Astrocyte (in vitro differentiated cells and primary cell): ENCODE measurements at regions not wholly inside any gene's neighbourhood (a gene's known extent, or its start where the extent isn't known, plus 50 kb on each side); places are given as distances from the start of the nearest gene placed in this dataset.

Source experiments
- DNase-seq: peaks from one replicate; pipeline ENCODE4 v3.0.0-alpha.2; 2010; ENCODE audit warnings: low read depth
- FAIRE-seq: peaks from 2 replicates; lab custom pipeline; 2011; peaks lifted over from hg19 to GRCh38; lab: Jason Lieb, UNC
- H2AFZ ChIP-seq: 2 replicates; pipeline ENCODE4 v1.6.0; 2012; ENCODE audit warnings: low read depth, low read length, inconsistent platforms
- H3K27ac ChIP-seq: 2 replicates; pipeline ENCODE4 v1.5.1; 2011; ENCODE audit warnings: low read depth, low read length, inconsistent platforms
- H3K27me3 ChIP-seq: 2 replicates; pipeline ENCODE4 v1.6.0; 2011; ENCODE audit warnings: low read length, inconsistent platforms; ENCODE audit not compliant: insufficient read depth
- H3K36me3 ChIP-seq: 2 replicates; pipeline ENCODE4 v1.5.1; 2011; ENCODE audit warnings: low read length, inconsistent platforms; ENCODE audit not compliant: insufficient read depth
- H3K4me1 ChIP-seq: 2 replicates; pipeline ENCODE4 v1.5.1; 2011; ENCODE audit warnings: low read length, inconsistent platforms; ENCODE audit not compliant: insufficient read depth
- H3K4me2 ChIP-seq: 2 replicates; pipeline ENCODE4 v1.6.0; 2012; ENCODE audit warnings: low read length, inconsistent platforms
- H3K4me3 ChIP-seq: 2 replicates; pipeline ENCODE4 v1.5.1; 2011; ENCODE audit warnings: low read depth, mild to moderate bottlenecking, low read length, inconsistent platforms; ENCODE audit not compliant: insufficient read depth
- H3K79me2 ChIP-seq: 2 replicates; pipeline ENCODE4 v1.6.0; 2012; ENCODE audit warnings: mild to moderate bottlenecking, low read length, inconsistent platforms; ENCODE audit not compliant: insufficient read depth
- H3K9ac ChIP-seq: 2 replicates; pipeline ENCODE4 v1.6.0; 2012; ENCODE audit warnings: mild to moderate bottlenecking, low read length, inconsistent platforms
- H3K9me3 ChIP-seq: 2 replicates; pipeline ENCODE4 v1.5.1; 2012; ENCODE audit warnings: low read depth, mild to moderate bottlenecking, low read length, inconsistent platforms; ENCODE audit not compliant: insufficient read depth
- H4K20me1 ChIP-seq: 2 replicates; pipeline ENCODE4 v1.6.0; 2012; ENCODE audit warnings: low read length, inconsistent platforms; ENCODE audit not compliant: insufficient read depth
- H3K27ac Mint-ChIP-seq: one replicate; pipeline ENCODE4 v1.8.0; 2021; ENCODE audit warnings: mild to moderate bottlenecking, mixed read lengths; ENCODE audit not compliant: unreplicated experiment
- H3K27me3 Mint-ChIP-seq: one replicate; pipeline ENCODE4 v1.8.0; 2021; ENCODE audit warnings: low read depth, mixed read lengths; ENCODE audit not compliant: unreplicated experiment
- H3K36me3 Mint-ChIP-seq: one replicate; pipeline ENCODE4 v1.8.0; 2021; ENCODE audit warnings: low read depth, mixed read lengths; ENCODE audit not compliant: unreplicated experiment
- H3K4me1 Mint-ChIP-seq: one replicate; pipeline ENCODE4 v1.8.0; 2021; ENCODE audit warnings: low read depth, mixed read lengths; ENCODE audit not compliant: unreplicated experiment
- H3K4me3 Mint-ChIP-seq: one replicate; pipeline ENCODE4 v1.8.0; 2021; ENCODE audit warnings: mild to moderate bottlenecking, moderate library complexity, mixed read lengths; ENCODE audit not compliant: unreplicated experiment
- H3K9me3 Mint-ChIP-seq: one replicate; pipeline ENCODE4 v1.8.0; 2021; ENCODE audit warnings: mild to moderate bottlenecking, mixed read lengths; ENCODE audit not compliant: unreplicated experiment
- EZH2 ChIP-seq: IDR thresholded peaks from 2 replicates; pipeline ENCODE4 v1.6.1; 2012; ENCODE audit warnings: mild to moderate bottlenecking, low read length, inconsistent platforms; ENCODE audit not compliant: insufficient read depth
- TF ChIP-seq, protein P1 (sequence below): IDR thresholded peaks from 2 replicates; pipeline ENCODE4 v1.5.1; 2011; ENCODE audit warnings: low read depth, mild to moderate bottlenecking, inconsistent platforms, low read length, moderate library complexity; ENCODE audit not compliant: insufficient read depth

DNA sequence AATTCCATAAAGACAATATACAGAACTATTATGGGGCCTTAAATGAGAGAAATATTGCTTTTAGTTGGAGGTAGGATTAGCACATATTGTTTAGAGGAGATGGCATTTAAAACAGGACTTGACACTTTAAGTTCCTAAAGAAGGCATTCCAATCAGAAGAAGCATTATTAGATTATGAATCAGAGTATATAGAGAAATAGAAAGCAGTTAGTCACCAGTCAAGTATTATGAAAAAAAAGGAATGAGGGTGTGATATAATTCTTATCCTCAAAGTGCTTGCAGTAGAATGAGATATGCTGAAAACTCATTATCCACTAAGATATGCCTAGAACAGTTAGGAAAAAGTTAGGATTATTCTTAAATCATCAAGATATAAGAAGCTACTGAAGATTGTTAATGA, 456.2 kb downstream of the ZNF385D start:
- DNase-seq (peak; percentile 79), FAIRE-seq (peak; percentile 29)
- Histone ChIP-seq H3K36me3 (no peaks in the 10 kb centered on the region), H3K4me3 (no peak overlapping the region), H3K27me3 (no peaks in the 10 kb centered on the region), H3K9me3 (no peaks in the 10 kb centered on the region), H4K20me1 (no peaks in the 10 kb centered on the region), H3K4me2 (peak overlapping the region; percentile 33), H2AFZ (no peak overlapping the region), H3K4me1 (no peaks in the 10 kb centered on the region), H3K27ac (no peak overlapping the region), H3K79me2 (no peaks in the 10 kb centered on the region), H3K9ac (no peak overlapping the region)
- peaks cover 3% of the 10 kb centered on the region for H3K9me3 Mint-ChIP-seq
- H3K4me3 Mint-ChIP-seq = no peak overlapping the region
- H3K4me1 Mint-ChIP-seq = peaks cover 5% of the 10 kb centered on the region
- H3K27ac Mint-ChIP-seq = no peak overlapping the region
- H3K36me3 Mint-ChIP-seq = no peaks in the 10 kb centered on the region
- H3K27me3 Mint-ChIP-seq = no peaks in the 10 kb centered on the region
- no peak for TF ChIP-seq EZH2
- TF ChIP-seq, protein P1, sequence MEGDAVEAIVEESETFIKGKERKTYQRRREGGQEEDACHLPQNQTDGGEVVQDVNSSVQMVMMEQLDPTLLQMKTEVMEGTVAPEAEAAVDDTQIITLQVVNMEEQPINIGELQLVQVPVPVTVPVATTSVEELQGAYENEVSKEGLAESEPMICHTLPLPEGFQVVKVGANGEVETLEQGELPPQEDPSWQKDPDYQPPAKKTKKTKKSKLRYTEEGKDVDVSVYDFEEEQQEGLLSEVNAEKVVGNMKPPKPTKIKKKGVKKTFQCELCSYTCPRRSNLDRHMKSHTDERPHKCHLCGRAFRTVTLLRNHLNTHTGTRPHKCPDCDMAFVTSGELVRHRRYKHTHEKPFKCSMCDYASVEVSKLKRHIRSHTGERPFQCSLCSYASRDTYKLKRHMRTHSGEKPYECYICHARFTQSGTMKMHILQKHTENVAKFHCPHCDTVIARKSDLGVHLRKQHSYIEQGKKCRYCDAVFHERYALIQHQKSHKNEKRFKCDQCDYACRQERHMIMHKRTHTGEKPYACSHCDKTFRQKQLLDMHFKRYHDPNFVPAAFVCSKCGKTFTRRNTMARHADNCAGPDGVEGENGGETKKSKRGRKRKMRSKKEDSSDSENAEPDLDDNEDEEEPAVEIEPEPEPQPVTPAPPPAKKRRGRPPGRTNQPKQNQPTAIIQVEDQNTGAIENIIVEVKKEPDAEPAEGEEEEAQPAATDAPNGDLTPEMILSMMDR = no peak

DNA sequence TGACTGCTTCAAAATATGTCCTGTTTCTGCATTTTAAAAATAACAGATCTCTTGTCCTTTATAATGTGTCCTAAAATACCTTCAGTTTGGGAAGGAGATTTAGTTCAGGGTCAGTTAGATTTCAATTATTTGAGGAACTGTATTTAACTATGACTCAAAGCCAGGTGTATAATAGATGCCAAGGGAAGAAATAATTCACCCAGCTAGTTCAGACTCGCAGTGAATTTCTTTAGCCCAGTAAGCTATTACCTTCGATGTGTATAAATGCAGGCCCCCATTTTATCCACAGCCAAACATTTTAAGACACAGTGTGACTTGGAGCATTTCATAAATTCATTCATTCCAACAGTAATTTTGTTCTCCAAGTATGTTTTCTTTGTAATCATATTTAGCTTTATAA, 458.0 kb downstream of the ZNF385D start:
- H3K4me1 Mint-ChIP-seq = peaks cover 5% of the 10 kb centered on the region
- H3K27me3 ChIP-seq = no peaks in the 10 kb centered on the region

DNA sequence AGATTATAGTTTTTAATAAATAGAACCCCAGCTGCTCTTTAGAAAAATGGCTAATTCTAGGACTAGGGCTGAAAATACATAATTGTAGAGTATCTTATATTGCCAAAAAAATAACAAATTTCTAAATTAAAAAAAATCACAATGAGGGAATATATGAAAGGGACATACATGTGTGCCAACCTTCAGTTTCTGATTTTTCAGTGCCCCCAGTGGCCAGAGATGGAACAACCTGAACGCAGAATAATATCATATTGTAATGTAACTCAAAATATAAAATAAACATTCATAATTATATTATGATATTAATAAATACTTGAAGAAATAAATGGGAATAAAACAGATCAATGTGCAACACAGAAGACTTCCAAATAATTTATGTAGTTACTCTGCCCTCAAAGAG, 460.5 kb downstream of the ZNF385D start:
- Histone ChIP-seq H3K4me2 (no peak overlapping the region), H3K27ac (no peak overlapping the region), H3K9me3 (no peaks in the 10 kb centered on the region), H3K79me2 (no peaks in the 10 kb centered on the region), H2AFZ (no peak overlapping the region), H3K4me3 (no peak overlapping the region), H3K9ac (no peak overlapping the region), H3K36me3 (no peaks in the 10 kb centered on the region), H4K20me1 (no peaks in the 10 kb centered on the region), H3K27me3 (no peaks in the 10 kb centered on the region), H3K4me1 (no peaks in the 10 kb centered on the region)
- Mint-ChIP-seq H3K27ac (no peak overlapping the region), H3K4me3 (no peak overlapping the region), H3K9me3 (peaks cover 5% of the 10 kb centered on the region), H3K27me3 (no peaks in the 10 kb centered on the region), H3K4me1 (peaks cover 5% of the 10 kb centered on the region), H3K36me3 (no peaks in the 10 kb centered on the region)
- FAIRE-seq (no peak), DNase-seq (no peak)
- TF ChIP-seq EZH2 = no peak
- TF ChIP-seq, protein P1 = peak; percentile 43

More for the DNA sequence above, 458.0 kb downstream of the ZNF385D start:
- DNase-seq (no peak), FAIRE-seq (no peak)
- Histone ChIP-seq H3K27ac (no peak overlapping the region), H3K4me3 (no peak overlapping the region), H4K20me1 (no peaks in the 10 kb centered on the region), H3K4me2 (no peak overlapping the region), H2AFZ (no peak overlapping the region), H3K9me3 (no peaks in the 10 kb centered on the region), H3K4me1 (no peaks in the 10 kb centered on the region), H3K79me2 (no peaks in the 10 kb centered on the region), H3K36me3 (no peaks in the 10 kb centered on the region), H3K9ac (no peak overlapping the region)
- Mint-ChIP-seq H3K27ac (no peak overlapping the region), H3K36me3 (no peaks in the 10 kb centered on the region), H3K4me3 (no peak overlapping the region), H3K9me3 (peaks cover 2% of the 10 kb centered on the region), H3K27me3 (no peaks in the 10 kb centered on the region)
- TF ChIP-seq, protein P1 = no peak
